Mesenchymal stem cell (in vitro differentiated cells and primary cell): ENCODE measurements at regions not wholly inside any gene's neighbourhood (a gene's known extent, or its start where the extent isn't known, plus 50 kb on each side); places are given as distances from the start of the nearest gene placed in this dataset. TPM values are rescaled to one million over a fixed set of nuclear protein-coding genes. Genes with fewer than 3 reads are reported as not detected.

Experiments
- DNase-seq: peaks from one replicate; pipeline ENCODE4 v3.0.0-alpha.2; 2013
- H2AFZ ChIP-seq: one replicate; pipeline ENCODE4 v1.6.1; 2013; ENCODE audit warnings: low read depth, mild to moderate bottlenecking, control low read depth, inconsistent platforms, low read length, moderate library complexity
- H2AK5ac ChIP-seq: 2 replicates; pipeline ENCODE4 v1.6.1; 2013; ENCODE audit warnings: low read length, moderate library complexity, mild to moderate bottlenecking, inconsistent platforms; ENCODE audit not compliant: severe bottlenecking
- H2BK120ac ChIP-seq: one replicate; pipeline ENCODE4 v1.6.1; 2013; ENCODE audit warnings: low read depth, mild to moderate bottlenecking, inconsistent platforms, low read length, moderate library complexity
- H2BK12ac ChIP-seq, 2 experiments: one replicate each; pipeline ENCODE4 v1.6.1; 2013; ENCODE audit warnings: inconsistent platforms in 2 of 2, low read length in 2 of 2, mild to moderate bottlenecking in 2 of 2, moderate library complexity in 2 of 2, control low read depth in 1 of 2
- H2BK15ac ChIP-seq: one replicate; pipeline ENCODE4 v1.6.1; 2013; ENCODE audit warnings: mild to moderate bottlenecking, low read depth, inconsistent platforms; ENCODE audit not compliant: poor library complexity, severe bottlenecking
- H2BK5ac ChIP-seq: 2 replicates; pipeline ENCODE4 v1.6.1; 2013; ENCODE audit warnings: low read depth, mild to moderate bottlenecking, low read length, control low read depth, inconsistent platforms; ENCODE audit not compliant: poor library complexity, severe bottlenecking
- H3K14ac ChIP-seq, 2 experiments: one replicate each; pipeline ENCODE4 v1.6.1; 2013; ENCODE audit warnings: inconsistent platforms in 2 of 2, low read length in 2 of 2, control low read depth in 1 of 2, mild to moderate bottlenecking in 1 of 2, moderate library complexity in 1 of 2
- H3K18ac ChIP-seq, 2 experiments: one replicate each; pipeline ENCODE4 v1.6.1; 2013; ENCODE audit warnings: inconsistent platforms in 2 of 2, low read length in 2 of 2, control low read depth in 1 of 2, low read depth in 1 of 2, mild to moderate bottlenecking in 1 of 2
- H3K23ac ChIP-seq, 2 experiments: one replicate each; pipeline ENCODE4 v1.6.1; 2013; ENCODE audit warnings: inconsistent platforms in 2 of 2, low read length in 2 of 2, mild to moderate bottlenecking in 2 of 2, moderate library complexity in 2 of 2, control low read depth in 1 of 2
- H3K27ac ChIP-seq: 2 replicates; pipeline ENCODE4 v1.5.1; 2013; ENCODE audit warnings: mild to moderate bottlenecking, moderate library complexity, low read length, control low read depth, inconsistent platforms; ENCODE audit not compliant: poor library complexity, severe bottlenecking
- H3K27me3 ChIP-seq, 2 experiments: 2 replicates each; pipeline versions ENCODE4 v1.6.1 to v1.7.0; 2013; ENCODE audit warnings: low read length in 2 of 2, mild to moderate bottlenecking in 2 of 2, moderate library complexity in 2 of 2, control low read depth in 1 of 2, inconsistent platforms in 1 of 2; ENCODE audit not compliant: control insufficient read depth in 1 of 2, insufficient read depth in 1 of 2
- H3K36me3 ChIP-seq, 2 experiments: 2 replicates each; pipeline versions ENCODE4 v1.6.1 to v1.7.0; 2013; ENCODE audit warnings: low read length in 2 of 2, control low read depth in 1 of 2, inconsistent platforms in 1 of 2, low read depth in 1 of 2, mild to moderate bottlenecking in 1 of 2; ENCODE audit not compliant: insufficient read depth in 2 of 2, control insufficient read depth in 1 of 2
- H3K4ac ChIP-seq, 2 experiments: one replicate each; pipeline ENCODE4 v1.6.1; 2013; ENCODE audit warnings: inconsistent platforms in 2 of 2, low read length in 2 of 2, mild to moderate bottlenecking in 2 of 2, moderate library complexity in 2 of 2, control low read depth in 1 of 2, low read depth in 1 of 2
- H3K4me1 ChIP-seq: 2 replicates; pipeline ENCODE4 v1.6.1; 2013; ENCODE audit warnings: low read depth, low read length, control low read depth; ENCODE audit not compliant: control insufficient read depth, insufficient read depth
- H3K4me2 ChIP-seq: 2 replicates; pipeline ENCODE4 v1.6.1; 2013; ENCODE audit warnings: low read length, mild to moderate bottlenecking, inconsistent platforms; ENCODE audit not compliant: poor library complexity, severe bottlenecking
- H3K4me3 ChIP-seq, 2 experiments: 2 replicates each; pipeline versions ENCODE4 v1.5.1 to v1.7.0; 2013; ENCODE audit warnings: low read length in 2 of 2, mild to moderate bottlenecking in 2 of 2, control low read depth in 1 of 2, low read depth in 1 of 2; ENCODE audit not compliant: insufficient read depth in 1 of 2
- H3K79me1 ChIP-seq: replicated peaks from 2 replicates; pipeline ENCODE4 v1.6.1; 2013; ENCODE audit warnings: mild to moderate bottlenecking, control low read depth, low read length, inconsistent platforms; ENCODE audit not compliant: poor library complexity, severe bottlenecking
- H3K9ac ChIP-seq: 2 replicates; pipeline ENCODE4 v1.7.0; 2013; ENCODE audit warnings: mild to moderate bottlenecking, low read length, moderate library complexity
- H3K9me3 ChIP-seq: 2 replicates; pipeline ENCODE4 v1.7.0; 2013; ENCODE audit warnings: mild to moderate bottlenecking, low read length; ENCODE audit not compliant: control insufficient read depth
- H4K8ac ChIP-seq: one replicate; pipeline ENCODE4 v1.6.1; 2013; ENCODE audit warnings: inconsistent platforms, mild to moderate bottlenecking, low read length, moderate library complexity
- H4K91ac ChIP-seq: one replicate; pipeline ENCODE4 v1.6.1; 2013; ENCODE audit warnings: mild to moderate bottlenecking, low read length, inconsistent platforms
- WGBS: methylation state at CpG from one replicate; pipeline ENCODE4 v1.1.7; 2013; ENCODE audit warnings: mixed read lengths; 5-methylcytosine and 5-hydroxymethylcytosine counted together
- small RNA-seq: library from polyadenylated mRNA; stranded (forward); fragments of <200 nt; extraction: miRNeasy Mini kit (QIAGEN cat#:217004); gene quantifications from one replicate; pipeline ENCODE3, GENCODE V24; 2013; ENCODE audit warnings: low read depth

DNA sequence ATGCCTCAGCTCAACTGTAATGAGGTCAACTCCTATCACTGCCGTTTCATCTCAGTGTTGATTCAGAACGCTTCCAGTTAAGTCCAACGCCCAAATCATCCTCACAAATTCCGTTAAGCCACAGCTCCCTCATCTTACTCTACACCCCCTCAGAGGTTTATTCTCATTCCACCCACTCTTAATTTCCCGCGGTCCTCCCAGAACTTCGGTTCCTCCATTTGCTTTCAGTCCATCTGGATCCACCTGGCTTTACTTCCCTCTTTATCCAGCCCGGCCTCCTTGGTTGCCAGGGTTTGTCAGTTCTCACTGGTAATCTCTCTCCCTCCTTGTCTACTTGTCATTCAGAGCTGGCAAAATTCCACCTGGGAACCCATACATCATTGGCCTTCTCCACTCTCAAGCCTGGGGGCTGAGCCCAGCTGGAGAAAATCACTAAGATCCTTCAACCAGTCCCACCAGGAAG is 51.3 kb upstream of the RUNX1 start:
- H3K14ac ChIP-seq: no peak overlapping the region
- peak overlapping the region in 1 of 2 experiments; percentile 72 for H3K18ac ChIP-seq
- no peak overlapping the region for H2AK5ac ChIP-seq
- no peak overlapping the region for H3K4me3 ChIP-seq
- no peak overlapping the region for H3K9ac ChIP-seq
- peak overlapping the region; percentile 79 to 85 for H3K4ac ChIP-seq
- no peaks in the 10 kb centered on the region for H3K4me1 ChIP-seq
- H3K27ac ChIP-seq: no peak overlapping the region
- no peak overlapping the region for H4K91ac ChIP-seq
- no peak overlapping the region for H2BK15ac ChIP-seq
- H3K23ac ChIP-seq: no peak overlapping the region
- H4K8ac ChIP-seq: no peak overlapping the region
- H2BK120ac ChIP-seq: no peak overlapping the region
- H3K27me3 ChIP-seq: peaks cover 0 to 9% of the 10 kb centered on the region in 2 experiments
- H2BK5ac ChIP-seq: no peak overlapping the region
- H3K9me3 ChIP-seq: no peaks in the 10 kb centered on the region
- 91% methylated on average over 8 of the region's 8 CpGs for WGBS
- peak overlapping the region; percentile 73 to 89 for H2BK12ac ChIP-seq
- H3K36me3 ChIP-seq: no peaks in the 10 kb centered on the region
- H3K4me2 ChIP-seq: no peak overlapping the region
- no peak overlapping the region for H2AFZ ChIP-seq
- DNase-seq: no peak
- H3K79me1 ChIP-seq: no peaks in the 10 kb centered on the region

DNA sequence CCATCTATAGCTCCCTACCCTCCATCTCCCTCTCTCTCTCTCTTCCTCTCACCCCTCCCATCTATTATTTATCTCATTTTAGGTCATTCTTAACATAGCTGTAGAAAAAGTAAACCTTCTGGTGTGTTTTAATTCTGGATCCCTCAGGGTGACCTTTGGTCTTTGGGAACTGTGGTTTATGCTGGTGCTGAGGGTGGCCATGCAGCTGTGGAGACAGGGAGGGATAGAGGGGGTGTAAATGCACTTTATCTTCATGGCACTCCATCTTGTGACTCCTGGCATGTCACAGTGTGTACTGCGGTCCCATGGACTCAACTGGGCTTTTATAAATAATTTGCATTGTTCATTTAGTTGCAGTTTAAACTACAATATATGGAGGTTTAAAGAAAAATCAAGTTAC is 50.2 kb upstream of the RUNX1 start:
- no peak overlapping the region for H3K9ac ChIP-seq
- WGBS: no CpG with 5 or more reads among the region's 1 CpG

More for the DNA sequence above, 50.2 kb upstream of the RUNX1 start:
- DNase-seq: no peak
- Histone ChIP-seq H3K79me1 (no peaks in the 10 kb centered on the region), H3K27ac (no peak overlapping the region), H2AFZ (no peak overlapping the region), H2BK120ac (no peak overlapping the region), H2AK5ac (no peak overlapping the region), H4K8ac (no peak overlapping the region), H3K36me3 (no peaks in the 10 kb centered on the region), H3K4me3 (no peak overlapping the region), H3K4me1 (no peaks in the 10 kb centered on the region), H3K27me3 (peaks cover 0 to 9% of the 10 kb centered on the region in 2 experiments), H3K4me2 (no peak overlapping the region), H2BK15ac (no peak overlapping the region), H3K9me3 (no peaks in the 10 kb centered on the region), H2BK12ac (no peak overlapping the region), H3K4ac (no peak overlapping the region), H4K91ac (no peak overlapping the region), H3K23ac (no peak overlapping the region), H3K18ac (peak overlapping the region in 1 of 2 experiments; percentile 61), H2BK5ac (no peak overlapping the region), H3K14ac (no peak overlapping the region)

Small RNAs in the stretch of these regions (small RNA-seq; reads per million reads assigned to genes)
- not detected for gene EZH2P1
- not detected for gene MIR802
